ENCODE measurements at regions not wholly inside any gene's neighbourhood (a gene's known extent, or its start where the extent isn't known, plus 50 kb on each side); places are given as distances from the start of the nearest gene placed in this dataset.

GRCh38 chr10:33759191-33759590, 424.7 kb upstream of the NRP1 start:
- TF ChIP-seq, protein P1, sequence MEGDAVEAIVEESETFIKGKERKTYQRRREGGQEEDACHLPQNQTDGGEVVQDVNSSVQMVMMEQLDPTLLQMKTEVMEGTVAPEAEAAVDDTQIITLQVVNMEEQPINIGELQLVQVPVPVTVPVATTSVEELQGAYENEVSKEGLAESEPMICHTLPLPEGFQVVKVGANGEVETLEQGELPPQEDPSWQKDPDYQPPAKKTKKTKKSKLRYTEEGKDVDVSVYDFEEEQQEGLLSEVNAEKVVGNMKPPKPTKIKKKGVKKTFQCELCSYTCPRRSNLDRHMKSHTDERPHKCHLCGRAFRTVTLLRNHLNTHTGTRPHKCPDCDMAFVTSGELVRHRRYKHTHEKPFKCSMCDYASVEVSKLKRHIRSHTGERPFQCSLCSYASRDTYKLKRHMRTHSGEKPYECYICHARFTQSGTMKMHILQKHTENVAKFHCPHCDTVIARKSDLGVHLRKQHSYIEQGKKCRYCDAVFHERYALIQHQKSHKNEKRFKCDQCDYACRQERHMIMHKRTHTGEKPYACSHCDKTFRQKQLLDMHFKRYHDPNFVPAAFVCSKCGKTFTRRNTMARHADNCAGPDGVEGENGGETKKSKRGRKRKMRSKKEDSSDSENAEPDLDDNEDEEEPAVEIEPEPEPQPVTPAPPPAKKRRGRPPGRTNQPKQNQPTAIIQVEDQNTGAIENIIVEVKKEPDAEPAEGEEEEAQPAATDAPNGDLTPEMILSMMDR (IDR thresholded peaks at IDR 0.05) = no peak
- TF ChIP-seq POLR2A (IDR thresholded peaks at IDR 0.05) = no peak

All from right lobe of liver (tissue), 4 donors.